RWPE2 (cell line): ENCODE measurements at regions not wholly inside any gene's neighbourhood (a gene's known extent, or its start where the extent isn't known, plus 50 kb on each side); places are given as distances from the start of the nearest gene placed in this dataset.

Source experiments
- ATAC-seq: fragments of 200-7000 bp; cut with Tn5 transposase; 3 replicates; pipeline ENCODE4 v1.9.1; 2021; ENCODE audit warnings: low read depth
- DNase-seq: peaks from one replicate; pipeline ENCODE4 v3.0.0-alpha.2; 2020; ENCODE audit warnings: low spot score
- H3K27ac ChIP-seq: fragments of 450-650 bp; 2 replicates; pipeline ENCODE4 v1.5.1; 2017; ENCODE audit warnings: mild to moderate bottlenecking; ENCODE audit not compliant: poor library complexity, severe bottlenecking
- H3K27me3 ChIP-seq: fragments of 250-450 bp; sonication (Bioruptor Pico); 2 replicates; pipeline ENCODE4 v1.5.1; 2021; ENCODE audit warnings: mild to moderate bottlenecking, moderate library complexity; ENCODE audit not compliant: insufficient read depth, poor library complexity, severe bottlenecking
- H3K36me3 ChIP-seq: fragments of 250-450 bp; sonication (Bioruptor Pico); 2 replicates; pipeline ENCODE4 v1.5.1; 2020; ENCODE audit warnings: low read depth, mild to moderate bottlenecking, moderate library complexity
- H3K4me1 ChIP-seq: fragments of 250-450 bp; sonication (Bioruptor Pico); 2 replicates; pipeline ENCODE4 v1.5.1; 2021; ENCODE audit warnings: mild to moderate bottlenecking, moderate library complexity; ENCODE audit not compliant: insufficient read depth, poor library complexity, severe bottlenecking
- H3K4me3 ChIP-seq: fragments of 250-450 bp; sonication (Bioruptor Pico); 2 replicates; pipeline ENCODE4 v1.5.1; 2021; ENCODE audit warnings: mild to moderate bottlenecking, moderate library complexity; ENCODE audit not compliant: severe bottlenecking
- H3K9me3 ChIP-seq: fragments of 250-450 bp; sonication (Bioruptor Pico); 2 replicates; pipeline ENCODE4 v1.5.1; 2021; ENCODE audit warnings: mild to moderate bottlenecking, moderate library complexity; ENCODE audit not compliant: severe bottlenecking
- CTCF ChIP-seq: fragments of 450-650 bp; IDR thresholded peaks from one replicate; pipeline ENCODE4 v1.5.1; 2017; ENCODE audit warnings: mild to moderate bottlenecking, moderate library complexity; ENCODE audit not compliant: poor library complexity, severe bottlenecking

GRCh38 chr10:7071421-7071820 lies 339.4 kb downstream of the SFMBT2 start:
- H3K36me3 ChIP-seq = no peaks in the 10 kb centered on the region
- ATAC-seq (no peak), DNase-seq (no peak)
- H3K4me1 ChIP-seq = no peaks in the 10 kb centered on the region
- no peak for TF ChIP-seq CTCF
- peaks cover 17% of the 10 kb centered on the region for H3K27me3 ChIP-seq
- no peak overlapping the region for H3K27ac ChIP-seq
- no peak overlapping the region for H3K4me3 ChIP-seq
- H3K9me3 ChIP-seq = no peaks in the 10 kb centered on the region

GRCh38 chr10:7070950-7071349 lies 339.9 kb downstream of the SFMBT2 start:
- DNase-seq = no peak
- peak; percentile 10 for TF ChIP-seq CTCF
- H3K4me3 ChIP-seq = no peak overlapping the region
- no peak overlapping the region for H3K27ac ChIP-seq
- ATAC-seq = no peak
- H3K4me1 ChIP-seq = no peaks in the 10 kb centered on the region
- H3K36me3 ChIP-seq = no peaks in the 10 kb centered on the region
- H3K9me3 ChIP-seq = no peaks in the 10 kb centered on the region
- H3K27me3 ChIP-seq = peaks cover 17% of the 10 kb centered on the region

- Histone ChIP-seq H3K27me3 (peaks cover 10% of the 10 kb centered on the region), H3K4me3 (no peak overlapping the region), H3K36me3 (no peaks in the 10 kb centered on the region), H3K4me1 (no peaks in the 10 kb centered on the region), H3K9me3 (no peaks in the 10 kb centered on the region), H3K27ac (no peak overlapping the region)
- no peak for TF ChIP-seq CTCF
- ATAC-seq (no peak), DNase-seq (no peak)
These were observed 341.1 kb downstream of the SFMBT2 start for GRCh38 chr10:7069706-7070105.

GRCh38 chr10:7056216-7056615 lies 354.6 kb downstream of the SFMBT2 start:
- DNase-seq = no peak
- TF ChIP-seq CTCF = no peak
- Histone ChIP-seq H3K4me1 (no peaks in the 10 kb centered on the region), H3K4me3 (no peak overlapping the region), H3K36me3 (no peaks in the 10 kb centered on the region), H3K27ac (no peak overlapping the region), H3K27me3 (no peaks in the 10 kb centered on the region), H3K9me3 (no peaks in the 10 kb centered on the region)
- no peak for ATAC-seq

- Histone ChIP-seq H3K4me3 (no peak overlapping the region), H3K27me3 (no peaks in the 10 kb centered on the region), H3K4me1 (no peaks in the 10 kb centered on the region), H3K36me3 (no peaks in the 10 kb centered on the region), H3K27ac (no peak overlapping the region), H3K9me3 (no peaks in the 10 kb centered on the region)
- DNase-seq = no peak
- TF ChIP-seq CTCF = no peak
- ATAC-seq = no peak
These were observed 355.9 kb downstream of the SFMBT2 start for GRCh38 chr10:7054915-7055314.
